Neural cell (in vitro differentiated cells): ENCODE measurements at regions not wholly inside any gene's neighbourhood (a gene's known extent, or its start where the extent isn't known, plus 50 kb on each side); places are given as distances from the start of the nearest gene placed in this dataset.

ENCODE experiments used
- H2AFZ ChIP-seq: fragments of 200-600, 300-800 bp; sonication (generic), shearing (Covaris generic); 2 replicates; pipeline ENCODE4 v1.6.0; 2014; ENCODE audit warnings: low read depth, mild to moderate bottlenecking, antibody characterized with exemption, low read length, moderate library complexity
- H3F3A ChIP-seq: fragments of 200-600 bp; shearing (Covaris generic); 2 replicates; pipeline ENCODE4 v1.6.1; 2016; ENCODE audit warnings: mild to moderate bottlenecking, moderate library complexity, mixed read lengths, antibody characterized with exemption, low read length; ENCODE audit not compliant: insufficient read depth, poor library complexity, severe bottlenecking
- H3K27ac ChIP-seq: fragments of 200-600, 300-800 bp; sonication (generic), shearing (Covaris generic); 2 replicates; pipeline ENCODE4 v1.5.1; 2014; ENCODE audit warnings: mild to moderate bottlenecking, low read length, moderate library complexity
- H3K27me3 ChIP-seq: fragments of 300-800, 200-600 bp; sonication (generic), shearing (Covaris generic); 2 replicates; pipeline ENCODE4 v1.6.0; 2014; ENCODE audit warnings: mild to moderate bottlenecking, low read depth, low read length, moderate library complexity; ENCODE audit not compliant: insufficient read depth
- H3K36me3 ChIP-seq: fragments of 300-800, 200-600 bp; sonication (generic), shearing (Covaris generic); 2 replicates; pipeline ENCODE4 v1.5.1; 2014; ENCODE audit warnings: mild to moderate bottlenecking, antibody characterized with exemption, low read length, moderate library complexity; ENCODE audit not compliant: insufficient read depth
- H3K4me2 ChIP-seq: fragments of 300-800, 200-600 bp; sonication (generic), shearing (Covaris generic); 2 replicates; pipeline ENCODE4 v1.6.0; 2014; ENCODE audit warnings: mild to moderate bottlenecking, low read length
- H3K4me3 ChIP-seq: fragments of 300-800, 200-600 bp; sonication (generic), shearing (Covaris generic); 2 replicates; pipeline ENCODE4 v1.5.1; 2014; ENCODE audit warnings: mild to moderate bottlenecking, low read length, moderate library complexity
- H3K79me2 ChIP-seq: fragments of 200-600 bp; shearing (Covaris generic); replicated peaks from 2 replicates; pipeline ENCODE4 v1.6.0; 2014; ENCODE audit warnings: mild to moderate bottlenecking, low read length, moderate library complexity; ENCODE audit not compliant: insufficient read depth
- H3K9ac ChIP-seq: fragments of 300-800, 200-600 bp; sonication (generic), shearing (Covaris generic); 2 replicates; pipeline ENCODE4 v1.6.1; 2016; ENCODE audit warnings: mild to moderate bottlenecking, low read length, mixed read lengths
- H3K9me2 ChIP-seq: fragments of 200-600 bp; shearing (Covaris generic); 2 replicates; pipeline ENCODE4 v1.6.1; 2016; ENCODE audit warnings: mild to moderate bottlenecking, low read length, mixed read lengths; ENCODE audit not compliant: insufficient read depth
- H3K9me3 ChIP-seq: fragments of 200-600, 300-800 bp; sonication (generic), shearing (Covaris generic); 2 replicates; pipeline ENCODE4 v1.6.1; 2016; ENCODE audit warnings: mild to moderate bottlenecking, mixed run types, low read length, moderate library complexity, mixed read lengths
- H4K20me1 ChIP-seq: fragments of 200-600 bp; shearing (Covaris generic); 2 replicates; pipeline ENCODE4 v1.6.1; 2016; ENCODE audit warnings: mild to moderate bottlenecking, mixed run types; ENCODE audit not compliant: insufficient read depth
- EP300 ChIP-seq: fragments of 450-650 bp; conservative IDR thresholded peaks from 2 replicates; pipeline ENCODE4 v1.6.1; 2014; ENCODE audit warnings: antibody characterized with exemption, mild to moderate bottlenecking, moderate library complexity; ENCODE audit not compliant: poor library complexity, severe bottlenecking
- EZH2 ChIP-seq: fragments of 200-600, 300-800 bp; shearing (Covaris generic), sonication (generic); IDR thresholded peaks from 2 replicates; pipeline ENCODE4 v1.6.1; 2014; ENCODE audit warnings: antibody characterized with exemption, low read length, borderline replicate concordance, mild to moderate bottlenecking; ENCODE audit not compliant: insufficient read depth, poor library complexity, severe bottlenecking
- MXI1 ChIP-seq: fragments of 450-650 bp; conservative IDR thresholded peaks from 2 replicates; pipeline ENCODE4 v1.6.1; 2014; ENCODE audit warnings: antibody characterized with exemption, mild to moderate bottlenecking; ENCODE audit not compliant: poor library complexity, severe bottlenecking
- POLR2AphosphoS5 ChIP-seq: IDR thresholded peaks from 2 replicates; pipeline ENCODE4 v1.6.1; 2012
- RAD21 ChIP-seq: fragments of 450-650 bp; conservative IDR thresholded peaks from 2 replicates; pipeline ENCODE4 v1.6.1; 2014; ENCODE audit warnings: antibody characterized with exemption, mild to moderate bottlenecking, moderate library complexity
- REST ChIP-seq: IDR thresholded peaks from 2 replicates; pipeline ENCODE4 v1.6.1; 2012; ENCODE audit warnings: borderline replicate concordance
- SMC3 ChIP-seq: fragments of 450-650 bp; conservative IDR thresholded peaks from 2 replicates; pipeline ENCODE4 v1.6.1; 2014; ENCODE audit warnings: antibody characterized with exemption, mild to moderate bottlenecking, moderate library complexity; ENCODE audit not compliant: poor library complexity
- TAF1 ChIP-seq: IDR thresholded peaks from 2 replicates; pipeline ENCODE4 v1.6.1; 2012; ENCODE audit warnings: low read depth
- TF ChIP-seq, protein P1 (sequence below): fragments of 450-650 bp; IDR thresholded peaks from 2 replicates; pipeline ENCODE4 v1.5.1; 2014; ENCODE audit warnings: antibody characterized with exemption, mild to moderate bottlenecking, moderate library complexity; ENCODE audit not compliant: poor library complexity, severe bottlenecking

DNA sequence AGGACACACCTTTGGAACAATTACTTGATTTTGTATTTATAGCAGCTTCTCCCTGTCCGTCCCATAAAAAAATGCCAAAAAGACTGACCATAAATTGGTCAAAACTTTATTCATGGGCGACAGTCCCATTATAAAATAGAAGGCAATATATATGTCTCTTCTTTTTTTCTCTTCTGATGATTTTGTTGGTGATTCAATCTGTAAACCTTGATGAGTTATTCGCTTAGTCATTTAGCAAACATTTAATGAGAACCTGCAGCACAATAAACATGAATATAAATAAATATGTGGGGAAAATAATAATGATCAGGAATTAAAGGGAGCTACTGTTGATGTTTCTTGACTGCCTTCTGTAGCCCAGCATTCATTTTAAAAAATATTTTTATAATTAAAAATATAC lies 356.4 kb upstream of the ACTBL2 start:
- H3K9ac ChIP-seq: no peak overlapping the region
- H3K9me2 ChIP-seq: no peaks in the 10 kb centered on the region
- H4K20me1 ChIP-seq: no peaks in the 10 kb centered on the region
- no peaks in the 10 kb centered on the region for H3K79me2 ChIP-seq
- no peaks in the 10 kb centered on the region for H3F3A ChIP-seq
- H3K4me2 ChIP-seq: no peak overlapping the region
- TF ChIP-seq, protein P1, sequence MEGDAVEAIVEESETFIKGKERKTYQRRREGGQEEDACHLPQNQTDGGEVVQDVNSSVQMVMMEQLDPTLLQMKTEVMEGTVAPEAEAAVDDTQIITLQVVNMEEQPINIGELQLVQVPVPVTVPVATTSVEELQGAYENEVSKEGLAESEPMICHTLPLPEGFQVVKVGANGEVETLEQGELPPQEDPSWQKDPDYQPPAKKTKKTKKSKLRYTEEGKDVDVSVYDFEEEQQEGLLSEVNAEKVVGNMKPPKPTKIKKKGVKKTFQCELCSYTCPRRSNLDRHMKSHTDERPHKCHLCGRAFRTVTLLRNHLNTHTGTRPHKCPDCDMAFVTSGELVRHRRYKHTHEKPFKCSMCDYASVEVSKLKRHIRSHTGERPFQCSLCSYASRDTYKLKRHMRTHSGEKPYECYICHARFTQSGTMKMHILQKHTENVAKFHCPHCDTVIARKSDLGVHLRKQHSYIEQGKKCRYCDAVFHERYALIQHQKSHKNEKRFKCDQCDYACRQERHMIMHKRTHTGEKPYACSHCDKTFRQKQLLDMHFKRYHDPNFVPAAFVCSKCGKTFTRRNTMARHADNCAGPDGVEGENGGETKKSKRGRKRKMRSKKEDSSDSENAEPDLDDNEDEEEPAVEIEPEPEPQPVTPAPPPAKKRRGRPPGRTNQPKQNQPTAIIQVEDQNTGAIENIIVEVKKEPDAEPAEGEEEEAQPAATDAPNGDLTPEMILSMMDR: no peak
- TF ChIP-seq REST (no peak), TAF1 (no peak), EZH2 (no peak), SMC3 (no peak)
- no peaks in the 10 kb centered on the region for H3K9me3 ChIP-seq
- H3K36me3 ChIP-seq: no peaks in the 10 kb centered on the region
- H2AFZ ChIP-seq: no peak overlapping the region
- H3K4me3 ChIP-seq: no peak overlapping the region
- H3K27ac ChIP-seq: no peak overlapping the region
- H3K27me3 ChIP-seq: no peaks in the 10 kb centered on the region

- Histone ChIP-seq H3K27ac (peak overlapping the region; percentile 75), H2AFZ (no peak overlapping the region), H3K9me3 (no peaks in the 10 kb centered on the region), H3K79me2 (no peaks in the 10 kb centered on the region), H3K27me3 (no peaks in the 10 kb centered on the region), H3K36me3 (no peaks in the 10 kb centered on the region), H4K20me1 (no peaks in the 10 kb centered on the region), H3K9ac (no peak overlapping the region), H3K9me2 (no peaks in the 10 kb centered on the region), H3K4me2 (no peak overlapping the region), H3K4me3 (no peak overlapping the region), H3F3A (no peaks in the 10 kb centered on the region)
- TF ChIP-seq, protein P1: no peak
- TF ChIP-seq TAF1: no peak
- TF ChIP-seq SMC3: no peak
- TF ChIP-seq EP300: no peak
- TF ChIP-seq REST: no peak
- no peak for TF ChIP-seq MXI1
- no peak for TF ChIP-seq EZH2
- TF ChIP-seq POLR2AphosphoS5: no peak
- TF ChIP-seq RAD21: no peak
Measured at GRCh38 chr5:57836921-57837320, 354.3 kb upstream of the ACTBL2 start.
